ENCODE measurements at regions not wholly inside any gene's neighbourhood (a gene's known extent, or its start where the extent isn't known, plus 50 kb on each side); places are given as distances from the start of the nearest gene placed in this dataset.
"Not testable (repeated sequence)": the region's sequence is repeated elsewhere in the genome, so short reads cannot be mapped to it uniquely, and the experiment has no call there.

- ATAC-seq = no peak
- 69% methylated on average over 5 of the region's 5 CpGs for WGBS (ENCODE audit: insufficient coverage, insufficient replicate concordance, low lambda C conversion rate, missing lambda C conversion rate)
- Histone ChIP-seq H3K36me3 (ENCODE audit: control insufficient read depth in 2 of 2, insufficient read depth in 2 of 2, low read length in 1 of 2) (no peaks in the 10 kb centered on the region), H2AFZ (ENCODE audit: control insufficient read depth, low read depth, low read length) (no peak overlapping the region), H3K27me3 (replicated peaks in 1 of 2; ENCODE audit: control insufficient read depth in 2 of 2, insufficient read depth in 2 of 2, low read length in 1 of 2) (no peaks in the 10 kb centered on the region; a peak in 1 of 4 replicates), H4K20me1 (ENCODE audit: control insufficient read depth, insufficient read depth) (no peaks in the 10 kb centered on the region), H3K9ac (ENCODE audit: control insufficient read depth, insufficient read depth, low read length) (no peak overlapping the region), H3K9me3 (replicated peaks; ENCODE audit: control insufficient read depth, insufficient read depth, low read length) (no peaks in the 10 kb centered on the region; the same call in 2 of the 3 replicates), H3K27ac (ENCODE audit: control insufficient read depth, insufficient read depth) (no peak overlapping the region), H3K4me2 (ENCODE audit: control insufficient read depth, insufficient read depth) (no peak overlapping the region), H3K79me2 (ENCODE audit: control insufficient read depth, insufficient read depth, low read length) (no peaks in the 10 kb centered on the region), H3K4me3 (no peak overlapping the region), H3K4me1 (ENCODE audit: control insufficient read depth, insufficient read depth, low read length) (no peaks in the 10 kb centered on the region)
- ChIA-PET RAD21 (ENCODE audit: unreplicated experiment) (no interaction called here), POLR2A (no interaction called here), CTCF (no interaction called here), SMC1A (ENCODE audit: uncharacterized antibody, unreplicated experiment) (no interaction called here)
- in situ Hi-C loops (cut with MboI) (no loop called here), intact Hi-C loops (cut with micrococcal nuclease; ENCODE audit: unreplicated experiment) (no loop called here)
- FAIRE-seq = no peak
- no peak for DNase-seq (ENCODE audit: low read depth, low spot score)
- TF ChIP-seq ZNF622 (IDR thresholded peaks at IDR 0.05) = no peak
- TF ChIP-seq POLR2AphosphoS2 (IDR thresholded peaks at IDR 0.05; ENCODE audit: low read depth, low read length) = no peak
- no TSS peak for BruUV-seq (replicated peaks)
These were observed 60.7 kb upstream of the NKD1 start for GRCh38 chr16:50487528-50487927.

GRCh38 chr16:50486162-50486561 lies 62.0 kb upstream of the NKD1 start:
- in situ Hi-C loops (cut with MboI); H3K4me2 ChIP-seq (ENCODE audit: control insufficient read depth, insufficient read depth); DNase-seq (ENCODE audit: low read depth, low spot score); H3K4me3 ChIP-seq; H3K9me3 ChIP-seq (replicated peaks; ENCODE audit: control insufficient read depth, insufficient read depth, low read length); intact Hi-C loops (cut with micrococcal nuclease; ENCODE audit: unreplicated experiment); H3K36me3 ChIP-seq (ENCODE audit: control insufficient read depth in 2 of 2, insufficient read depth in 2 of 2, low read length in 1 of 2); H3K27ac ChIP-seq (ENCODE audit: control insufficient read depth, insufficient read depth); H3K79me2 ChIP-seq (ENCODE audit: control insufficient read depth, insufficient read depth, low read length); H3K9ac ChIP-seq (ENCODE audit: control insufficient read depth, insufficient read depth, low read length); CTCF ChIA-PET; RAD21 ChIA-PET (ENCODE audit: unreplicated experiment); FAIRE-seq; SMC1A ChIA-PET (ENCODE audit: uncharacterized antibody, unreplicated experiment); H2AFZ ChIP-seq (ENCODE audit: control insufficient read depth, low read depth, low read length); ATAC-seq; H3K4me1 ChIP-seq (ENCODE audit: control insufficient read depth, insufficient read depth, low read length); H3K27me3 ChIP-seq (replicated peaks in 1 of 2; ENCODE audit: control insufficient read depth in 2 of 2, insufficient read depth in 2 of 2, low read length in 1 of 2); POLR2A ChIA-PET; H4K20me1 ChIP-seq (ENCODE audit: control insufficient read depth, insufficient read depth); BruUV-seq (replicated peaks): not testable (repeated sequence)
